Mammary epithelial cell (primary cell): ENCODE measurements at regions not wholly inside any gene's neighbourhood (a gene's known extent, or its start where the extent isn't known, plus 50 kb on each side); places are given as distances from the start of the nearest gene placed in this dataset.

Source experiments
- EZH2 ChIP-seq: IDR thresholded peaks from 2 replicates; pipeline ENCODE4 v1.6.1; 2012; ENCODE audit warnings: low read length, inconsistent platforms, borderline replicate concordance
- TF ChIP-seq, protein P1 (sequence below), 2 donors: IDR thresholded peaks in 1 of 2; conservative IDR thresholded peaks in 1 of 2; 2 replicates each; pipeline ENCODE4 v1.5.1; 2011 to 2012; ENCODE audit warnings: inconsistent platforms in 2 of 2, low read length in 2 of 2, mild to moderate bottlenecking in 2 of 2, control low read depth in 1 of 2, low read depth in 1 of 2; ENCODE audit not compliant: insufficient read depth in 1 of 2; ENCODE audit errors: extremely low read depth in 1 of 2

DNA sequence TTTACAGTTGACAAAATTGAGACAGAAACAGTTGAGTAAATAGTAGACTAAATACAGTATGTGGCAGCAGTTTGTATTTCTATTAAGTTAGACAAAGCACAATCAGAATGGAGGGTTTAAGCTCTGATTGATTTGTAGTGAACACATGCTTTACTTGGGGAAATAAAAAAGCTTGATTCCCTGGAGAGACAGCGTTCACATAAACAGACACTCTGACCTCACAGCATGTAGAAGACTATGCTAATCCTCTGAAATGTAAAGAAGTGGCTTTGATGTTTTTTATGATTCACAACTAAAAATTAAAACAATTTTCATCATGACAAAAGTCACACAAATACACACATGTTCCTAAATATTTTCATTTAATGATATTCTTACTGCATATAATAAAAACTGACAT lies 126.9 kb upstream of the FAM83B start:
- TF ChIP-seq, protein P1, sequence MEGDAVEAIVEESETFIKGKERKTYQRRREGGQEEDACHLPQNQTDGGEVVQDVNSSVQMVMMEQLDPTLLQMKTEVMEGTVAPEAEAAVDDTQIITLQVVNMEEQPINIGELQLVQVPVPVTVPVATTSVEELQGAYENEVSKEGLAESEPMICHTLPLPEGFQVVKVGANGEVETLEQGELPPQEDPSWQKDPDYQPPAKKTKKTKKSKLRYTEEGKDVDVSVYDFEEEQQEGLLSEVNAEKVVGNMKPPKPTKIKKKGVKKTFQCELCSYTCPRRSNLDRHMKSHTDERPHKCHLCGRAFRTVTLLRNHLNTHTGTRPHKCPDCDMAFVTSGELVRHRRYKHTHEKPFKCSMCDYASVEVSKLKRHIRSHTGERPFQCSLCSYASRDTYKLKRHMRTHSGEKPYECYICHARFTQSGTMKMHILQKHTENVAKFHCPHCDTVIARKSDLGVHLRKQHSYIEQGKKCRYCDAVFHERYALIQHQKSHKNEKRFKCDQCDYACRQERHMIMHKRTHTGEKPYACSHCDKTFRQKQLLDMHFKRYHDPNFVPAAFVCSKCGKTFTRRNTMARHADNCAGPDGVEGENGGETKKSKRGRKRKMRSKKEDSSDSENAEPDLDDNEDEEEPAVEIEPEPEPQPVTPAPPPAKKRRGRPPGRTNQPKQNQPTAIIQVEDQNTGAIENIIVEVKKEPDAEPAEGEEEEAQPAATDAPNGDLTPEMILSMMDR (conservative IDR thresholded peaks at IDR 0.05 in 1 of 2, IDR thresholded peaks at IDR 0.05 in 1 of 2; ENCODE audit: extremely low read depth in 1 of 2, insufficient read depth in 1 of 2, low read depth in 1 of 2, low read length in 2 of 2), result no peak
- TF ChIP-seq EZH2, result no peak
